Endothelial cell of umbilical vein (primary cell): ENCODE measurements at regions not wholly inside any gene's neighbourhood (a gene's known extent, or its start where the extent isn't known, plus 50 kb on each side); places are given as distances from the start of the nearest gene placed in this dataset.
"Not testable (repeated sequence)": the region's sequence is repeated elsewhere in the genome, so short reads cannot be mapped to it uniquely, and the experiment has no call there.

Experiments
- BruUV-seq: library from RNA; stranded (reverse); fragments of 400-500 nt; replicated peaks from 2 replicates; lab custom pipeline; 2021; lab: Mats Ljungman, UMichigan
- CTCF ChIA-PET: fragments of 300-600, 350-600 bp; sonication (Branson Sonifier 250); formaldehyde crosslinking; loops from one replicate; lab custom pipeline; 2021; ENCODE audit warnings: antibody characterized with exemption, inconsistent platforms; lab: Charles Lee
- POLR2A ChIA-PET: fragments of 300-600, 350-600 bp; sonication (Branson Sonifier 250); formaldehyde crosslinking; loops from one replicate; lab custom pipeline; 2021; ENCODE audit warnings: antibody characterized with exemption, inconsistent platforms; lab: Charles Lee
- DNase-seq: peaks from one replicate; pipeline ENCODE4 v3.0.0-alpha.2; 2011; ENCODE audit warnings: low read depth, low spot score
- FAIRE-seq: peaks from 2 replicates; lab custom pipeline; 2011; peaks lifted over from hg19 to GRCh38; lab: Jason Lieb, UNC
- H2AFZ ChIP-seq: 2 replicates; pipeline ENCODE4 v1.6.0; 2012; ENCODE audit warnings: low read depth, low read length, control low read depth, inconsistent platforms
- H3K27ac ChIP-seq: 2 replicates; pipeline ENCODE4 v1.5.1; 2011; ENCODE audit warnings: low read depth, mild to moderate bottlenecking, control low read depth, low read length, moderate library complexity; ENCODE audit not compliant: insufficient read depth
- H3K27me3 ChIP-seq, 2 experiments: 2 replicates each; pipeline versions ENCODE4 v1.6.0 to v1.6.1; 2011; ENCODE audit warnings: low read length in 2 of 2, mixed read lengths in 1 of 2; ENCODE audit not compliant: control insufficient read depth in 2 of 2, insufficient read depth in 2 of 2
- H3K36me3 ChIP-seq, 2 experiments: 2 replicates in 1 of 2; 3 replicates in 1 of 2; pipeline ENCODE4 v1.5.1; 2011; ENCODE audit warnings: low read length in 2 of 2, mild to moderate bottlenecking in 1 of 2, moderate library complexity in 1 of 2; ENCODE audit not compliant: control insufficient read depth in 2 of 2, insufficient read depth in 2 of 2; ENCODE audit errors: extremely low read depth in 1 of 2
- H3K4me1 ChIP-seq: 3 replicates; pipeline ENCODE4 v1.5.1; 2011; ENCODE audit warnings: mild to moderate bottlenecking, low read length; ENCODE audit not compliant: control insufficient read depth, insufficient read depth; ENCODE audit errors: extremely low read depth
- H3K4me2 ChIP-seq: 2 replicates; pipeline ENCODE4 v1.6.1; 2011; ENCODE audit warnings: low read length, control low read depth, mixed read lengths; ENCODE audit not compliant: insufficient read depth
- H3K4me3 ChIP-seq, 3 experiments: fragments of 200-600 bp in 1 of 3; sonication (generic), shearing (Covaris generic) in 1 of 3; replicated peaks in 1 of 3; 2 replicates each; pipeline ENCODE4 v1.5.1; 2011 to 2016; ENCODE audit warnings: control low read depth in 3 of 3, low read length in 3 of 3, mild to moderate bottlenecking in 2 of 3, inconsistent platforms in 1 of 3, low read depth in 1 of 3, moderate library complexity in 1 of 3; ENCODE audit not compliant: insufficient read depth in 1 of 3
- H3K79me2 ChIP-seq: 2 replicates; pipeline ENCODE4 v1.6.0; 2012; ENCODE audit warnings: low read length, inconsistent platforms; ENCODE audit not compliant: control insufficient read depth, insufficient read depth
- H3K9ac ChIP-seq: replicated peaks from 2 replicates; pipeline ENCODE3; 2011; ENCODE audit warnings: low read length, control low read depth; ENCODE audit not compliant: insufficient read depth; ENCODE audit errors: extremely low read depth
- H3K9me1 ChIP-seq: replicated peaks from 3 replicates; pipeline ENCODE4 v1.6.0; 2011; ENCODE audit warnings: mild to moderate bottlenecking, low read length; ENCODE audit not compliant: control insufficient read depth, insufficient read depth; ENCODE audit errors: extremely low read depth
- H3K9me3 ChIP-seq: replicated peaks from 2 replicates; pipeline ENCODE4 v1.5.1; 2012; ENCODE audit warnings: low read length, inconsistent platforms; ENCODE audit not compliant: control insufficient read depth, insufficient read depth
- H4K20me1 ChIP-seq: replicated peaks from 2 replicates; pipeline ENCODE3; 2011; ENCODE audit warnings: mild to moderate bottlenecking, low read length; ENCODE audit not compliant: control insufficient read depth, insufficient read depth; ENCODE audit errors: extremely low read depth
- EZH2 ChIP-seq: IDR thresholded peaks from 2 replicates; pipeline ENCODE4 v1.6.1; 2012; ENCODE audit warnings: borderline replicate concordance, low read depth, mild to moderate bottlenecking, moderate library complexity, low read length, inconsistent platforms; ENCODE audit not compliant: severe bottlenecking
- FOS ChIP-seq: IDR thresholded peaks from 2 replicates; pipeline ENCODE4 v1.6.1; 2011; ENCODE audit warnings: mild to moderate bottlenecking, low read length, moderate library complexity, borderline replicate concordance; ENCODE audit not compliant: insufficient read depth
- GATA2 ChIP-seq: IDR thresholded peaks from 2 replicates; pipeline ENCODE4 v1.7.0; 2011; ENCODE audit warnings: low read depth, mild to moderate bottlenecking, moderate library complexity, mixed read lengths, low read length; ENCODE audit not compliant: insufficient read length, insufficient read depth
- JUN ChIP-seq: IDR thresholded peaks from 2 replicates; pipeline ENCODE4 v1.6.1; 2011; ENCODE audit warnings: borderline replicate concordance, low read depth; ENCODE audit not compliant: insufficient read length, insufficient read depth
- MYC ChIP-seq: IDR thresholded peaks from one replicate; pipeline ENCODE4 v1.6.1; 2011; ENCODE audit warnings: mild to moderate bottlenecking, low read depth, low read length
- POLR2A ChIP-seq: IDR thresholded peaks from 2 replicates; pipeline ENCODE4 v1.6.1; 2012; ENCODE audit warnings: low read depth, mild to moderate bottlenecking, control low read depth, low read length
- POLR2AphosphoS5 ChIP-seq: IDR thresholded peaks from 2 replicates; pipeline ENCODE4 v1.6.1; 2012; ENCODE audit warnings: low read depth, mild to moderate bottlenecking, control low read depth, low read length, moderate library complexity; ENCODE audit not compliant: insufficient read depth
- dilution Hi-C: fragments of 300-500 bp; cut with MboI; formaldehyde crosslinking; loops from one replicate; pipeline ENCODE4 v1.15.0; 2019; ENCODE audit warnings: low sequenced_read_pairs; ENCODE audit not compliant: extremely low pct_ligation_motif_present
- intact Hi-C: fragments of 100-400 bp; cut with micrococcal nuclease; formaldehyde crosslinking; loops from one replicate; pipeline ENCODE4 v1.10.0; 2022
- TF ChIP-seq, protein P1 (sequence below), 2 donors: IDR thresholded peaks; 1 replicate in 1 of 2; 2 replicates in 1 of 2; pipeline ENCODE4 v1.5.1; 2011; ENCODE audit warnings: low read length in 2 of 2, mild to moderate bottlenecking in 2 of 2, moderate library complexity in 2 of 2, control low read depth in 1 of 2, inconsistent platforms in 1 of 2, low read depth in 1 of 2; ENCODE audit not compliant: insufficient read depth in 1 of 2; ENCODE audit errors: extremely low read depth in 1 of 2
- TF ChIP-seq, protein P2 (sequence below): IDR thresholded peaks from 2 replicates; pipeline ENCODE4 v1.6.1; 2011; ENCODE audit not compliant: insufficient read depth, insufficient read length

DNA sequence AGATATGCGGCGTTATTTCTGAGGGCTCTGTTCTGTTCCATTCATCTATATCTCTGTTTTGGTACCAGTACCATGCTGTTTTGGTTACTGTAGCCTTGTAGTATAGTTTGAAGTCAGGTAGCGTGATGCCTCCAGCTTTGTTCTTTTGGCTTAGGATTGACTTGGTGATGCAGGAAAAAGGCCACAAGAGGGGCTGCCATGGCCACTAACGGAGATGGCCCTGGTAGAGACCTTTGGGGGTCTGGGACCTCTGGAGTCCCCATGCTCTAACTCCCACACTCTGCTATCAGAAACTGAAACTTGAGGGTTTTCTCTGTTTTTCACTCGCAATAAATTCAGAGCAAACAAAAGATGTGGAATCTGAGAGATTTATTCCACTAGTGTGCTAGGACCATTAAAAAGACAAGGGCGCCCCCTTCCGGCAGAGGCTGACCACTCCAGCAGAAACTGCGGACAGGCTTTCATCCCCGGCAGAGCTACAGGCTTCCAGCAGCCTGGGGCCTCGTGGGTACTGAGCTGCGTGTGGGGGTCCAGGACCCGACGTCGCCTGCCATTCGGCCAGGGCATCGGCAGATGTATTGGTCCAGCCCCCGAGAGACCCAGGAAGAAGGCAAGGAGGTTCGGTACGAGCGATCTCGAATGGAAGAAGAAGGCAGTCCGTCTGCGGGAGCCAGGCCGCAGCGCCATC, 775.1 kb downstream of the EPHA7 start:
- H2AFZ ChIP-seq, H3K4me2 ChIP-seq, H3K79me2 ChIP-seq, H3K9me3 ChIP-seq, BruUV-seq, H3K27ac ChIP-seq, H3K27me3 ChIP-seq, H3K36me3 ChIP-seq, H4K20me1 ChIP-seq, H3K4me1 ChIP-seq, H3K4me3 ChIP-seq, H3K9ac ChIP-seq, dilution Hi-C loops, H3K9me1 ChIP-seq, POLR2A ChIA-PET: not testable (repeated sequence)
- TF ChIP-seq, protein P1, sequence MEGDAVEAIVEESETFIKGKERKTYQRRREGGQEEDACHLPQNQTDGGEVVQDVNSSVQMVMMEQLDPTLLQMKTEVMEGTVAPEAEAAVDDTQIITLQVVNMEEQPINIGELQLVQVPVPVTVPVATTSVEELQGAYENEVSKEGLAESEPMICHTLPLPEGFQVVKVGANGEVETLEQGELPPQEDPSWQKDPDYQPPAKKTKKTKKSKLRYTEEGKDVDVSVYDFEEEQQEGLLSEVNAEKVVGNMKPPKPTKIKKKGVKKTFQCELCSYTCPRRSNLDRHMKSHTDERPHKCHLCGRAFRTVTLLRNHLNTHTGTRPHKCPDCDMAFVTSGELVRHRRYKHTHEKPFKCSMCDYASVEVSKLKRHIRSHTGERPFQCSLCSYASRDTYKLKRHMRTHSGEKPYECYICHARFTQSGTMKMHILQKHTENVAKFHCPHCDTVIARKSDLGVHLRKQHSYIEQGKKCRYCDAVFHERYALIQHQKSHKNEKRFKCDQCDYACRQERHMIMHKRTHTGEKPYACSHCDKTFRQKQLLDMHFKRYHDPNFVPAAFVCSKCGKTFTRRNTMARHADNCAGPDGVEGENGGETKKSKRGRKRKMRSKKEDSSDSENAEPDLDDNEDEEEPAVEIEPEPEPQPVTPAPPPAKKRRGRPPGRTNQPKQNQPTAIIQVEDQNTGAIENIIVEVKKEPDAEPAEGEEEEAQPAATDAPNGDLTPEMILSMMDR (IDR thresholded peaks at IDR 0.05; ENCODE audit: extremely low read depth in 1 of 2, insufficient read depth in 1 of 2, low read depth in 1 of 2, low read length in 2 of 2): peak; percentile 73 to 74
- intact Hi-C loops: loop anchor here (1.0 to 10.0 kb wide), 6 partner anchors 97 to 1702 kb away; no protein-coding TSS in a partner anchor
- CTCF ChIA-PET: interaction anchor here (0.6 to 3.9 kb wide), 41 partner anchors 12 to 1704 kb away, joined by 3 to 117 read pairs (median 4); no protein-coding TSS in a partner anchor
- DNase-seq (peak; percentile 60), FAIRE-seq (peak; percentile 58)

DNA sequence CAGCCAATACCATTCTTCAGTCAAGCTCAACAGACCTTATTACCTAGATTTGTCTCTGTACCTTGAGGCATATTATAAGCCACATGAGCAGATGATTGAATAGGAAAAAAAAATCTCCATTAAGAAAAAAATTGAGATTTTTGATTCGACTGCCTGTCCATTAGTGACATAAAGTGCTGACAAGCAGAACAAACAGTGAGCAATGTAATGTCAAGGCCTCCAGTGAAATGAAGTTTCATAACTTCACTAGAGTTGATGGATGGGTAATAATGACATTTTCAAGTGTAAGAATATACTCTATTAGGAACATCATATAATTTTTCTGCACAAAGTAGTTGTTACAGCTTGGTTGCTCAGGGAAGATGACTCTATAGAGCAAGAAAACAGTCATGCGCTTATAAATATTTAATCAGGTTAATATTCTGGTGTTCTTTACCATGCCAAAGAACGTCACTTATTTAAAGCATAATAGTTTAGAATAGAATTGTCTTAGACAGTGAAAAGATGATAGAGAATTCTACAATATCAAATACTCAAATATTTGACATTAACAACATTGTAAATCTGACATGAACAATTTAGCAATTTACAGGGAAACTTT, 783.7 kb downstream of the EPHA7 start:
- H4K20me1 ChIP-seq: no peaks in the 10 kb centered on the region
- H3K4me1 ChIP-seq: no peaks in the 10 kb centered on the region
- DNase-seq (no peak), FAIRE-seq (no peak)
- H3K79me2 ChIP-seq: no peaks in the 10 kb centered on the region
- H3K9me1 ChIP-seq: no peaks in the 10 kb centered on the region
- TF ChIP-seq EZH2: no peak
- TF ChIP-seq POLR2A: no peak
- no peak for TF ChIP-seq POLR2AphosphoS5
- TF ChIP-seq FOS: no peak
- TF ChIP-seq, protein P1 (IDR thresholded peaks at IDR 0.05; ENCODE audit: extremely low read depth in 1 of 2, insufficient read depth in 1 of 2, low read depth in 1 of 2, low read length in 2 of 2): no peak
- TF ChIP-seq MYC: no peak
- no peak for TF ChIP-seq JUN
- no peak for TF ChIP-seq GATA2
- TF ChIP-seq, protein P2, sequence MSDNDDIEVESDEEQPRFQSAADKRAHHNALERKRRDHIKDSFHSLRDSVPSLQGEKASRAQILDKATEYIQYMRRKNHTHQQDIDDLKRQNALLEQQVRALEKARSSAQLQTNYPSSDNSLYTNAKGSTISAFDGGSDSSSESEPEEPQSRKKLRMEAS: no peak
- no peak overlapping the region for H3K9ac ChIP-seq
- H3K4me2 ChIP-seq: no peak overlapping the region
- no peak overlapping the region for H3K27ac ChIP-seq
- H3K36me3 ChIP-seq: no peaks in the 10 kb centered on the region
- H3K9me3 ChIP-seq: no peaks in the 10 kb centered on the region
- POLR2A ChIA-PET: no interaction called here
- BruUV-seq: no TSS peak
- dilution Hi-C loops (no loop called here), intact Hi-C loops (no loop called here)
- H2AFZ ChIP-seq: no peak overlapping the region
- H3K27me3 ChIP-seq: no peaks in the 10 kb centered on the region
- CTCF ChIA-PET: no interaction called here
- no peak overlapping the region for H3K4me3 ChIP-seq
